Trophoblast cell (in vitro differentiated cells and primary cell): ENCODE measurements at regions not wholly inside any gene's neighbourhood (a gene's known extent, or its start where the extent isn't known, plus 50 kb on each side); places are given as distances from the start of the nearest gene placed in this dataset.

ENCODE experiments used
- DNase-seq, 2 donors: peaks; one replicate each; pipeline ENCODE4 v3.0.0-alpha.2; 2016
- H2AFZ ChIP-seq: 2 replicates; pipeline ENCODE4 v1.6.1; 2013; ENCODE audit warnings: low read length, moderate library complexity, mild to moderate bottlenecking; ENCODE audit not compliant: insufficient read depth, poor library complexity
- H2AK5ac ChIP-seq: 2 replicates; pipeline ENCODE4 v1.6.1; 2013; ENCODE audit warnings: mild to moderate bottlenecking, low read length
- H2BK120ac ChIP-seq: 2 replicates; pipeline ENCODE4 v1.6.1; 2013; ENCODE audit warnings: low read length, mild to moderate bottlenecking, moderate library complexity; ENCODE audit not compliant: insufficient read depth, poor library complexity
- H2BK12ac ChIP-seq: 2 replicates; pipeline ENCODE4 v1.6.1; 2013; ENCODE audit warnings: mild to moderate bottlenecking, low read length, moderate library complexity
- H2BK5ac ChIP-seq: 2 replicates; pipeline ENCODE4 v1.6.1; 2013; ENCODE audit warnings: low read length, low read depth, moderate library complexity, mild to moderate bottlenecking; ENCODE audit not compliant: poor library complexity
- H3K14ac ChIP-seq: 2 replicates; pipeline ENCODE4 v1.6.1; 2013; ENCODE audit warnings: mild to moderate bottlenecking, low read length
- H3K18ac ChIP-seq: 2 replicates; pipeline ENCODE4 v1.6.1; 2013; ENCODE audit warnings: mild to moderate bottlenecking, low read length
- H3K23ac ChIP-seq: 2 replicates; pipeline ENCODE4 v1.6.1; 2013; ENCODE audit warnings: low read length
- H3K27ac ChIP-seq: 2 replicates; pipeline ENCODE4 v1.5.1; 2013; ENCODE audit warnings: low read depth, mild to moderate bottlenecking, inconsistent platforms, low read length, moderate library complexity
- H3K27me3 ChIP-seq: 2 replicates; pipeline ENCODE4 v1.6.1; 2013; ENCODE audit warnings: inconsistent platforms, mild to moderate bottlenecking, low read length, moderate library complexity; ENCODE audit not compliant: insufficient read depth
- H3K36me3 ChIP-seq, 2 experiments: 1 replicate in 1 of 2; 2 replicates in 1 of 2; pipeline ENCODE4 v1.6.1; 2013; ENCODE audit warnings: low read length in 2 of 2, mild to moderate bottlenecking in 2 of 2, moderate library complexity in 1 of 2; ENCODE audit not compliant: insufficient read depth in 2 of 2, control insufficient read depth in 1 of 2
- H3K4ac ChIP-seq: 2 replicates; pipeline ENCODE4 v1.6.1; 2013; ENCODE audit warnings: low read depth, mild to moderate bottlenecking, low read length, moderate library complexity
- H3K4me1 ChIP-seq, 2 experiments: 1 replicate in 1 of 2; 2 replicates in 1 of 2; pipeline ENCODE4 v1.6.1; 2013; ENCODE audit warnings: low read length in 2 of 2, mild to moderate bottlenecking in 2 of 2, moderate library complexity in 1 of 2; ENCODE audit not compliant: insufficient read depth in 2 of 2, control insufficient read depth in 1 of 2
- H3K4me2 ChIP-seq: 2 replicates; pipeline ENCODE4 v1.6.1; 2013; ENCODE audit warnings: inconsistent platforms, mild to moderate bottlenecking, low read length, moderate library complexity
- H3K4me3 ChIP-seq: 2 replicates; pipeline ENCODE4 v1.5.1; 2013; ENCODE audit warnings: mild to moderate bottlenecking, low read depth, low read length, inconsistent platforms
- H3K79me1 ChIP-seq: one replicate; pipeline ENCODE4 v1.6.1; 2013; ENCODE audit warnings: low read length
- H3K79me2 ChIP-seq: 2 replicates; pipeline ENCODE4 v1.6.1; 2013; ENCODE audit warnings: low read length, mild to moderate bottlenecking; ENCODE audit not compliant: control insufficient read depth, insufficient read depth, poor library complexity
- H3K9ac ChIP-seq: 2 replicates; pipeline ENCODE4 v1.6.1; 2013; ENCODE audit warnings: mild to moderate bottlenecking, low read length
- H3K9me3 ChIP-seq: 2 replicates; pipeline ENCODE4 v1.6.1; 2013; ENCODE audit warnings: low read depth, mild to moderate bottlenecking, control low read depth, inconsistent platforms, low read length; ENCODE audit not compliant: insufficient read depth
- H4K12ac ChIP-seq: 2 replicates; pipeline ENCODE4 v1.6.1; 2013; ENCODE audit warnings: low read depth, mild to moderate bottlenecking, low read length, moderate library complexity
- H4K8ac ChIP-seq: 2 replicates; pipeline ENCODE4 v1.6.1; 2013; ENCODE audit warnings: low read depth, mild to moderate bottlenecking, low read length, moderate library complexity
- H4K91ac ChIP-seq: one replicate; pipeline ENCODE4 v1.6.1; 2013; ENCODE audit warnings: low read depth, mild to moderate bottlenecking, low read length, moderate library complexity
- WGBS: extraction: QIAGEN DNeasy Blood & Tissue Kit; methylation state at CpG from one replicate; pipeline ENCODE4 v1.1.7; 2013; ENCODE audit warnings: missing lambda C conversion rate; ENCODE audit not compliant: insufficient read length, insufficient coverage; ENCODE audit errors: extremely low coverage; 5-methylcytosine and 5-hydroxymethylcytosine counted together

DNA sequence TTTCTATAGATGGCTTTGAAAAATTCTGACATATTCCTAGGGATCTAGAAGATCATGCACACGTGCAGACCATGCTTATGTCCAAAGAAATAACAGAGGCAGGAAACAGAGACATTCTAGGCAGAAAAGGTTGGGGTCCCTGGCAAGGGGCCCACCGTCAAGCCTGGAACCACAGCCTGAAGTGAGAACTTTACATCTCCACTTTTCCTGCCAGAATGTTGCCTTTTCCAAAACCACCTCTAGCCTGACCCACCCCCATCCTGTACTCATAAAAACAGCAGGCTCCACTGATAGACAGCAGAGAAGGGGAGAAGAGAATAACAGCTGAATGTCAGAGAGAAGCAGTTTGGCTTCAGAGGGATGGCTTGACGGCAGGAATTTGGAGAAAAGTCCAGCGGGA lies 257.3 kb upstream of the NT5E start:
- Histone ChIP-seq H3K23ac (no peak overlapping the region), H2BK12ac (no peak overlapping the region), H3K4me2 (no peak overlapping the region), H2BK5ac (no peak overlapping the region), H3K4me1 (no peaks in the 10 kb centered on the region), H2AFZ (no peak overlapping the region), H3K14ac (no peak overlapping the region), H3K4ac (no peak overlapping the region), H3K9ac (no peak overlapping the region), H3K18ac (no peak overlapping the region), H3K9me3 (peaks cover 4% of the 10 kb centered on the region), H3K79me2 (no peaks in the 10 kb centered on the region), H3K4me3 (no peak overlapping the region), H4K91ac (no peak overlapping the region), H2AK5ac (no peak overlapping the region), H3K27ac (no peak overlapping the region), H3K79me1 (no peaks in the 10 kb centered on the region), H2BK120ac (no peak overlapping the region), H3K27me3 (no peaks in the 10 kb centered on the region), H3K36me3 (no peaks in the 10 kb centered on the region), H4K12ac (no peak overlapping the region), H4K8ac (no peak overlapping the region)
- no CpG with 5 or more reads among the region's 4 CpGs for WGBS
- DNase-seq, result no peak

DNA sequence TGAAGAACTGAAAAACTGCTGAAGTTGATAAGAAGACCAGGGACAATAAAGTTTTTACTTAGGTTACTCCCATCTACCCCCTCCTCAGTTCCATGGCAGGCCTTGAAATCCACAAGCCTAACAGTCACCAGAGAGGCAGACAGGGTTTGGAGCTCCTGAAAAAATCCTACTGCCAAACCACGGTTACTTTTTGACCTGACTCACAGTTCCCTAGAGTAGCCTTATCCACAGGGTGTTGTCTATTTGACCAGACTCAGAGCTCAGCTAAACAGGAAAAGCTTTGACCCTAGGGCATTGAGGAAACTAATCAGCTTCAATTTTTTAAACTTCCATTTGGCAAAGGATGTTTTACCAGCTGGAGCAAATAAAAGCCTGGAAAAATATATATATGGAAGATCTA lies 257.7 kb upstream of the NT5E start:
- H3K79me1 ChIP-seq, result no peaks in the 10 kb centered on the region
- H3K4me1 ChIP-seq, result no peaks in the 10 kb centered on the region
- H3K4me3 ChIP-seq, result no peak overlapping the region
- H3K36me3 ChIP-seq, result no peaks in the 10 kb centered on the region
- no peak overlapping the region for H4K12ac ChIP-seq
- no peaks in the 10 kb centered on the region for H3K27me3 ChIP-seq
- no peak overlapping the region for H2BK5ac ChIP-seq
- no peak overlapping the region for H2BK12ac ChIP-seq
- DNase-seq, result no peak
- H3K14ac ChIP-seq, result no peak overlapping the region
- no peak overlapping the region for H2BK120ac ChIP-seq
- H4K8ac ChIP-seq, result no peak overlapping the region
- H2AK5ac ChIP-seq, result no peak overlapping the region
- no peak overlapping the region for H3K4me2 ChIP-seq
- H3K9ac ChIP-seq, result no peak overlapping the region
- no peak overlapping the region for H3K27ac ChIP-seq
- no peak overlapping the region for H3K4ac ChIP-seq
- peaks cover 4% of the 10 kb centered on the region for H3K9me3 ChIP-seq
- no CpG with 5 or more reads among the region's 1 CpG for WGBS
- no peak overlapping the region for H4K91ac ChIP-seq
- H2AFZ ChIP-seq, result no peak overlapping the region
- no peak overlapping the region for H3K23ac ChIP-seq
- no peak overlapping the region for H3K18ac ChIP-seq
- no peaks in the 10 kb centered on the region for H3K79me2 ChIP-seq

DNA sequence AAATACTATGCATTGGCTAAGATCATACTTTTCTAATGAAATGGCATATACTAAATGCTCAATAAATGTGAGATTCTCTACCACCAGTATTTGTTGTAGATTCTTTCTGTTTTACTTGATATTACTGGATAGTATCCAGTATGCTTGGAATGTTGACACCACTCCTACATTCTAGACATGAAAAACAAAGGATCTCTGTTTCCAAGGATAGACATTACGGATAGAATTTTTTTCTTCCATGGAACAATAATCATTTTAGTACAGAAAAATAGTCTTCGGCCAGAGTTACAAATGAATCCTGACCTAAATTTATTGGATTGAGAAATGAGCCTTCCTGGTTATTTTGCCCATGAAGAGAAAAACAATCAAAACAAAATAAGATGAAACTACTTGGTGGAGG lies 258.2 kb upstream of the NT5E start:
- WGBS, result no CpG with 5 or more reads among the region's 2 CpGs

DNA sequence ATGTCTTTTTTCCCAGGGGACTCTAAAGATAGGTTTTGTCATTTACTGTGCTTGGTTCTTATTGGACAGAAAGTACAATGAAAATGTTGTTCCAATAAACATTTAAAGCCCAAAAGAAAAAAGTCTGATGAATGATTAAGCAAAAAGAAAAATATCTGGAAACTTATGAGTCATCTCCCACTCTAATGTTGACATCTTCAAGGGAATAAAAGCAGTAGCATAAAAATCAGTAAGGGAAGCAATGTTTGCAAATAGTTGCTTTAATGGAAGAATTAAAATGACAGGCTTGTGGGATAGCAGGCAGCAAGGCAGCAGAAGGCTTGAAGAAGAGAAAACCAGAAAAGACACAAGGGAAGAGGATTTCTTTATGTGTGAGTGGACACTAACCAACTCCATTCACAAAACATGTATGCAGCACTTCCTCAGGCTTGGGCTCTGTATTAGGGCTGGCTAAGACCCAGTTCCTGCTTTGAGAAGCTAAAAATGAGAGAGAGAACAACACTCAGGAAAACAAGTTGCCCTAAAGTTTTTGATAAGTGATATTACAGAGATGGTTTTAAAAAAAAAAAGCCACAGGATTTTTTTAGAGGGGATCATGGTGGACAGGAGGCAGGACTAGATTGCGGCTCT lies 263.2 kb upstream of the NT5E start:
- H3K23ac ChIP-seq, result no peak overlapping the region

More for the DNA sequence above, 258.2 kb upstream of the NT5E start:
- H3K4ac ChIP-seq, result no peak overlapping the region
- peak in 1 of 2 donors; percentile 26 for DNase-seq
- no peaks in the 10 kb centered on the region for H3K4me1 ChIP-seq
- no peak overlapping the region for H3K4me3 ChIP-seq
- H2AFZ ChIP-seq, result no peak overlapping the region
- no peak overlapping the region for H4K8ac ChIP-seq
- no peaks in the 10 kb centered on the region for H3K36me3 ChIP-seq
- no peak overlapping the region for H2BK12ac ChIP-seq
- H2BK120ac ChIP-seq, result no peak overlapping the region
- H3K18ac ChIP-seq, result no peak overlapping the region
- H3K9ac ChIP-seq, result no peak overlapping the region
- no peak overlapping the region for H2AK5ac ChIP-seq
- H4K12ac ChIP-seq, result no peak overlapping the region
- H3K4me2 ChIP-seq, result no peak overlapping the region
- H3K79me1 ChIP-seq, result no peaks in the 10 kb centered on the region
- no peak overlapping the region for H3K23ac ChIP-seq
- H2BK5ac ChIP-seq, result no peak overlapping the region
- H3K14ac ChIP-seq, result no peak overlapping the region
- H3K9me3 ChIP-seq, result peaks cover 4% of the 10 kb centered on the region
- H4K91ac ChIP-seq, result no peak overlapping the region
- no peaks in the 10 kb centered on the region for H3K27me3 ChIP-seq
- no peak overlapping the region for H3K27ac ChIP-seq
- no peaks in the 10 kb centered on the region for H3K79me2 ChIP-seq

More for the DNA sequence above, 263.2 kb upstream of the NT5E start:
- H3K79me1 ChIP-seq, result no peaks in the 10 kb centered on the region
- H2BK12ac ChIP-seq, result no peak overlapping the region
- no peak overlapping the region for H3K27ac ChIP-seq
- no peak overlapping the region for H3K18ac ChIP-seq
- no peak overlapping the region for H2BK5ac ChIP-seq
- no peak overlapping the region for H2AK5ac ChIP-seq
- no peaks in the 10 kb centered on the region for H3K27me3 ChIP-seq
- H4K91ac ChIP-seq, result no peak overlapping the region
- H2AFZ ChIP-seq, result no peak overlapping the region
- peak in 1 of 2 donors; percentile 7 for DNase-seq
- H3K9ac ChIP-seq, result no peak overlapping the region
- no peaks in the 10 kb centered on the region for H3K4me1 ChIP-seq
- H3K9me3 ChIP-seq, result peaks cover 2% of the 10 kb centered on the region
- no peak overlapping the region for H4K8ac ChIP-seq
- no peaks in the 10 kb centered on the region for H3K36me3 ChIP-seq
- H3K4me3 ChIP-seq, result no peak overlapping the region
- H4K12ac ChIP-seq, result no peak overlapping the region
- no peak overlapping the region for H3K14ac ChIP-seq
- H3K4ac ChIP-seq, result no peak overlapping the region
- no CpG with 5 or more reads among the region's 1 CpG for WGBS
- H2BK120ac ChIP-seq, result no peak overlapping the region
- H3K4me2 ChIP-seq, result no peak overlapping the region
- no peaks in the 10 kb centered on the region for H3K79me2 ChIP-seq
